ENCODE measurements at regions not wholly inside any gene's neighbourhood (a gene's known extent, or its start where the extent isn't known, plus 50 kb on each side); places are given as distances from the start of the nearest gene placed in this dataset.

- CTCF ChIA-PET = no interaction called here
- no peak for TF ChIP-seq CTCF (IDR thresholded peaks at IDR 0.05)
- intact Hi-C loops (cut with micrococcal nuclease) = no loop called here
- ATAC-seq (ENCODE audit: low read depth) = no peak
- Mint-ChIP-seq H3K27me3 (no peaks in the 10 kb centered on the region), H3K4me1 (no peaks in the 10 kb centered on the region), H3K9me3 (no peaks in the 10 kb centered on the region), H3K36me3 (ENCODE audit: low read depth) (no peaks in the 10 kb centered on the region), H3K27ac (no peak overlapping the region), H3K4me3 (no peak overlapping the region)
- POLR2A ChIA-PET = no interaction called here
- no peak for DNase-seq
Observed at GRCh38 chr6:140597181-140597580, 1222.7 kb upstream of the CITED2 start.

GRCh38 chr6:140594806-140595128, 1220.3 kb upstream of the CITED2 start:
- no peak overlapping the region for H3K27ac Mint-ChIP-seq
- intact Hi-C loops (cut with micrococcal nuclease) = no loop called here
- H3K27me3 Mint-ChIP-seq = no peaks in the 10 kb centered on the region
- DNase-seq (no peak), ATAC-seq (ENCODE audit: low read depth) (no peak)
- H3K9me3 Mint-ChIP-seq = no peaks in the 10 kb centered on the region
- no peaks in the 10 kb centered on the region for H3K4me1 Mint-ChIP-seq
- TF ChIP-seq CTCF (IDR thresholded peaks at IDR 0.05) = no peak
- POLR2A ChIA-PET = no interaction called here
- H3K4me3 Mint-ChIP-seq = no peak overlapping the region
- no peaks in the 10 kb centered on the region for H3K36me3 Mint-ChIP-seq (ENCODE audit: low read depth)
- CTCF ChIA-PET = no interaction called here

GRCh38 chr6:140592877-140593276, 1218.4 kb upstream of the CITED2 start:
- ChIA-PET CTCF (no interaction called here), POLR2A (no interaction called here)
- no peaks in the 10 kb centered on the region for H3K9me3 Mint-ChIP-seq
- H3K4me3 Mint-ChIP-seq = no peak overlapping the region
- no peaks in the 10 kb centered on the region for H3K27me3 Mint-ChIP-seq
- ATAC-seq (ENCODE audit: low read depth) (no peak), DNase-seq (no peak)
- no peaks in the 10 kb centered on the region for H3K36me3 Mint-ChIP-seq (ENCODE audit: low read depth)
- intact Hi-C loops (cut with micrococcal nuclease) = no loop called here
- H3K27ac Mint-ChIP-seq = no peak overlapping the region
- H3K4me1 Mint-ChIP-seq = no peaks in the 10 kb centered on the region
- no peak for TF ChIP-seq CTCF (IDR thresholded peaks at IDR 0.05)

GRCh38 chr6:140590641-140591040, 1216.2 kb upstream of the CITED2 start:
- no peaks in the 10 kb centered on the region for H3K9me3 Mint-ChIP-seq
- no peaks in the 10 kb centered on the region for H3K4me1 Mint-ChIP-seq
- ChIA-PET POLR2A (no interaction called here), CTCF (no interaction called here)
- intact Hi-C loops (cut with micrococcal nuclease) = no loop called here
- DNase-seq (no peak), ATAC-seq (ENCODE audit: low read depth) (no peak)
- H3K4me3 Mint-ChIP-seq = no peak overlapping the region
- no peaks in the 10 kb centered on the region for H3K27me3 Mint-ChIP-seq
- no peaks in the 10 kb centered on the region for H3K36me3 Mint-ChIP-seq (ENCODE audit: low read depth)
- H3K27ac Mint-ChIP-seq = no peak overlapping the region
- TF ChIP-seq CTCF (IDR thresholded peaks at IDR 0.05) = no peak

GRCh38 chr6:140586426-140587061, 1212.1 kb upstream of the CITED2 start:
- no peak overlapping the region for H3K27ac Mint-ChIP-seq
- H3K4me3 Mint-ChIP-seq = no peak overlapping the region

More at GRCh38 chr6:140586426-140587061, 1212.1 kb upstream of the CITED2 start:
- POLR2A ChIA-PET = no interaction called here
- no peak for TF ChIP-seq CTCF (IDR thresholded peaks at IDR 0.05)
- CTCF ChIA-PET = no interaction called here
- DNase-seq = no peak
- no peaks in the 10 kb centered on the region for H3K27me3 Mint-ChIP-seq
- no peaks in the 10 kb centered on the region for H3K9me3 Mint-ChIP-seq
- no peaks in the 10 kb centered on the region for H3K4me1 Mint-ChIP-seq
- H3K36me3 Mint-ChIP-seq (ENCODE audit: low read depth) = no peaks in the 10 kb centered on the region
- intact Hi-C loops (cut with micrococcal nuclease) = no loop called here
- no peak for ATAC-seq (ENCODE audit: low read depth)
